ENCODE measurements at regions not wholly inside any gene's neighbourhood (a gene's known extent, or its start where the extent isn't known, plus 50 kb on each side); places are given as distances from the start of the nearest gene placed in this dataset.
A peak's percentile ranks its signal among the peaks of the same experiment; 100 is the strongest.
"Not testable (repeated sequence)": the region's sequence is repeated elsewhere in the genome, so short reads cannot be mapped to it uniquely, and the experiment has no call there.

DNA sequence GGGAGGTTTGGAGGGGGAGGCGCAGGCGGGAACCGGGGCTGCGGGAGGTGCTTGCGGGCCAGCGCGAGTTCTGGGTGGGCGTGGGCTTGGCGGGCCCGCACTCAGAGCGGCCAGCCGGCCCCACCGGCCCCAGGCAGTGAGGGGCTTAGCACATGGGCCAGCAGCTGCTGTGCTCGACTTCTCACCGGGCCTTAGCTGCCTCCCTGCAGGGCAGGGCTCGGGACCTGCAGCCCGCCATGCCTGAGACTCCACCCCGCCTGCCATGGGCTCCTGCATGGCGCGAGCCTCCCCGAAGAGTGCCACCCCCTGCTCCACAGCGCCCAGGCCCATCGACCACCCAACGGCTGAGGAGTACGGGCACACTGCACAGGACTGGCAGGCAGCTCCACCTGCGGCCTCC is 98.6 kb upstream of the IGF1R start:
- H3K27ac ChIP-seq (ENCODE audit: low read depth, low read length), result no peak overlapping the region
- H3K9me3 ChIP-seq (ENCODE audit: control insufficient read depth in 3 of 3, low read length in 3 of 3), result no peaks in the 10 kb centered on the region
- H3K4me1 ChIP-seq (ENCODE audit: control insufficient read depth in 3 of 3, insufficient read depth in 3 of 3, low read length in 3 of 3), result peaks cover 7 to 13% (median 9%) of the 10 kb centered on the region in 3 donors
- H3K9ac ChIP-seq (ENCODE audit: low read depth in 1 of 3, low read length in 3 of 3), result no peak overlapping the region
- peaks cover 4 to 15% (median 15%) of the 10 kb centered on the region in 3 donors for H3K27me3 ChIP-seq (ENCODE audit: control insufficient read depth in 3 of 3, insufficient read depth in 3 of 3, low read length in 3 of 3)
- H3K4me3 ChIP-seq (ENCODE audit: low read length in 3 of 3), result no peak overlapping the region
- no peaks in the 10 kb centered on the region for H3K36me3 ChIP-seq (ENCODE audit: control insufficient read depth in 3 of 3, insufficient read depth in 3 of 3, low read length in 3 of 3)

DNA sequence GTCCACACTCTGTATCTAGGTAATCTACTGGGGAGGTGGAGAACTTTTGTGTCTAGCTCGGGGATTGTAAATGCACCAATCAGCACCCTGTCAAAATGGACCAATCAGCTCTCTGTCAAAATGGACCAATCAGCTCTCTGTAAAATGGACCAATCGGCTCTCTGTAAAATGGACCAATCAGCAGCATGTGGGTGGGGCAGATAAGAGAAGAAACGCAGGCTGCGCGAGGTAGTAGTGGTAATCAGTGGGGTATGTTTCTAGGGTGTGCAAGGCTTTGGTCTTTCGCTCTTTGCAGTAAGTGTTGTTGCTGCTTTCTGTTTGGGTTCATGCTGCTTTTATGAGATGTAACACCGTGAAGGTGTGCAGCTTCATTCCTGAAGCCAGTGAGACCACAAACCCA is 98.0 kb upstream of the IGF1R start:
- H3K36me3 ChIP-seq (ENCODE audit: control insufficient read depth in 3 of 3, insufficient read depth in 3 of 3, low read length in 3 of 3); H3K4me3 ChIP-seq (ENCODE audit: low read length in 3 of 3); H3K9me3 ChIP-seq (ENCODE audit: control insufficient read depth in 3 of 3, low read length in 3 of 3); H3K9ac ChIP-seq (ENCODE audit: low read depth in 1 of 3, low read length in 3 of 3); H3K27ac ChIP-seq (ENCODE audit: low read depth, low read length): not testable (repeated sequence)
- H3K4me1 ChIP-seq (ENCODE audit: control insufficient read depth in 3 of 3, insufficient read depth in 3 of 3, low read length in 3 of 3), result peaks cover 7 to 13% (median 9%) of the 10 kb centered on the region in 3 donors
- peaks cover 4 to 15% (median 15%) of the 10 kb centered on the region in 3 donors for H3K27me3 ChIP-seq (ENCODE audit: control insufficient read depth in 3 of 3, insufficient read depth in 3 of 3, low read length in 3 of 3)

GRCh38 chr15:98551936-98552562 is 96.3 kb upstream of the IGF1R start:
- Histone ChIP-seq H3K27me3 (ENCODE audit: control insufficient read depth in 3 of 3, insufficient read depth in 3 of 3, low read length in 3 of 3) (peaks cover 4 to 15% (median 15%) of the 10 kb centered on the region in 3 donors), H3K4me3 (ENCODE audit: low read length in 3 of 3) (no peak overlapping the region), H3K9ac (ENCODE audit: low read depth in 1 of 3, low read length in 3 of 3) (no peak overlapping the region), H3K4me1 (ENCODE audit: control insufficient read depth in 3 of 3, insufficient read depth in 3 of 3, low read length in 3 of 3) (peaks cover 7 to 13% (median 9%) of the 10 kb centered on the region in 3 donors), H3K9me3 (ENCODE audit: control insufficient read depth in 3 of 3, low read length in 3 of 3) (no peaks in the 10 kb centered on the region), H3K27ac (ENCODE audit: low read depth, low read length) (no peak overlapping the region), H3K36me3 (ENCODE audit: control insufficient read depth in 3 of 3, insufficient read depth in 3 of 3, low read length in 3 of 3) (no peaks in the 10 kb centered on the region)

GRCh38 chr15:98554272-98555172 is 93.8 kb upstream of the IGF1R start:
- H3K9ac ChIP-seq (ENCODE audit: low read depth in 1 of 3, low read length in 3 of 3), result no peak overlapping the region
- H3K4me3 ChIP-seq (ENCODE audit: low read length in 3 of 3), result no peak overlapping the region
- no peaks in the 10 kb centered on the region for H3K36me3 ChIP-seq (ENCODE audit: control insufficient read depth in 3 of 3, insufficient read depth in 3 of 3, low read length in 3 of 3)
- no peaks in the 10 kb centered on the region for H3K9me3 ChIP-seq (ENCODE audit: control insufficient read depth in 3 of 3, low read length in 3 of 3)
- H3K4me1 ChIP-seq (ENCODE audit: control insufficient read depth in 3 of 3, insufficient read depth in 3 of 3, low read length in 3 of 3), result no peaks in the 10 kb centered on the region
- H3K27me3 ChIP-seq (ENCODE audit: control insufficient read depth in 3 of 3, insufficient read depth in 3 of 3, low read length in 3 of 3), result peaks cover 3 to 11% (median 4%) of the 10 kb centered on the region in 3 donors
- no peak overlapping the region for H3K27ac ChIP-seq (ENCODE audit: low read depth, low read length)

DNA sequence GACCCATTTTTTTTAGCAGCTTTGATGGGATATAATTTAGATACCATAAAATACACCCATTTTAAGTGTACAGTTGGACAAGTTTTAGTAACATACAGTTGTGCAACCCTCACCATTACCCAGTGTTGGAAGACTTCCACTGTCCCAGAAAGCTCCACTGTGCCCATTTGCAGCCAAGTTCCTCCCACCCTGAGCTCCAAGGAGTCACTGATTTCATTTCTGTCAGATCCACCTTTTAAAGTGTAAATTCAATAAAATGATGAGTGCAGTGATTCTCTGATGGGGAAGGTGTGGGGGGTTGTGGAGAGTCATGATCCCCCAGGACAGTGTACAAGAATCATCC is 93.2 kb upstream of the IGF1R start:
- Histone ChIP-seq H3K9me3 (ENCODE audit: control insufficient read depth in 3 of 3, low read length in 3 of 3) (no peaks in the 10 kb centered on the region), H3K4me1 (ENCODE audit: control insufficient read depth in 3 of 3, insufficient read depth in 3 of 3, low read length in 3 of 3) (no peaks in the 10 kb centered on the region), H3K9ac (ENCODE audit: low read depth in 1 of 3, low read length in 3 of 3) (no peak overlapping the region), H3K27ac (ENCODE audit: low read depth, low read length) (no peak overlapping the region), H3K36me3 (ENCODE audit: control insufficient read depth in 3 of 3, insufficient read depth in 3 of 3, low read length in 3 of 3) (no peaks in the 10 kb centered on the region), H3K27me3 (ENCODE audit: control insufficient read depth in 3 of 3, insufficient read depth in 3 of 3, low read length in 3 of 3) (peaks cover 3 to 11% (median 4%) of the 10 kb centered on the region in 3 donors), H3K4me3 (ENCODE audit: low read length in 3 of 3) (no peak overlapping the region)

DNA sequence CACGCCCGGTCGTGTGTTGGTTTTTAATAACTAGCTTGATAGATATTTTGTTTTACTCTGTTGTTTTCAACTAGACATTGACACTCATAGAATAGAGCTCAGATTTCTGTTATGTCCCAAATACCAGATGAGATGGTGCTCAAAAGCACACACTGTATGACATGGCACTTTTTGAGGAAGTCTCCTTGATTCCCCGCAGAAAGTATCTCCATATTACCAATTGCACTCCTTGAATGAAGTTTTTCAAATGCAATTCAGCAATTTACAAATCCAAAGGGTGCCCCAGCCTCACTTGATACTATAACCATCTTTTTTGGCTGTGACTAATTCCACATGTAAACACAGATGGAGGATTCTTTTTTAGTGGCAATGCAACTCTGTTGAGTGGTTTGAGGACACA is 92.0 kb upstream of the IGF1R start:
- Histone ChIP-seq H3K27me3 (ENCODE audit: control insufficient read depth in 3 of 3, insufficient read depth in 3 of 3, low read length in 3 of 3) (peaks cover 2 to 10% (median 3%) of the 10 kb centered on the region in 3 donors), H3K27ac (ENCODE audit: low read depth, low read length) (no peak overlapping the region), H3K36me3 (ENCODE audit: control insufficient read depth in 3 of 3, insufficient read depth in 3 of 3, low read length in 3 of 3) (no peaks in the 10 kb centered on the region), H3K9me3 (ENCODE audit: control insufficient read depth in 3 of 3, low read length in 3 of 3) (no peaks in the 10 kb centered on the region), H3K4me3 (ENCODE audit: low read length in 3 of 3) (no peak overlapping the region), H3K9ac (ENCODE audit: low read depth in 1 of 3, low read length in 3 of 3) (no peak overlapping the region), H3K4me1 (ENCODE audit: control insufficient read depth in 3 of 3, insufficient read depth in 3 of 3, low read length in 3 of 3) (no peaks in the 10 kb centered on the region)

- no peaks in the 10 kb centered on the region for H3K36me3 ChIP-seq (ENCODE audit: control insufficient read depth in 3 of 3, insufficient read depth in 3 of 3, low read length in 3 of 3)
- no peak overlapping the region for H3K9ac ChIP-seq (ENCODE audit: low read depth in 1 of 3, low read length in 3 of 3)
- no peak overlapping the region for H3K4me3 ChIP-seq (ENCODE audit: low read length in 3 of 3)
- no peaks in the 10 kb centered on the region for H3K9me3 ChIP-seq (ENCODE audit: control insufficient read depth in 3 of 3, low read length in 3 of 3)
- H3K4me1 ChIP-seq (ENCODE audit: control insufficient read depth in 3 of 3, insufficient read depth in 3 of 3, low read length in 3 of 3), result no peaks in the 10 kb centered on the region
- H3K27me3 ChIP-seq (ENCODE audit: control insufficient read depth in 3 of 3, insufficient read depth in 3 of 3, low read length in 3 of 3), result peaks cover under 1 to 9% (median 3%) of the 10 kb centered on the region in 3 donors
- no peak overlapping the region for H3K27ac ChIP-seq (ENCODE audit: low read depth, low read length)
Observed at GRCh38 chr15:98560338-98560737, 88.0 kb upstream of the IGF1R start.

GRCh38 chr15:98561169-98561941 is 87.0 kb upstream of the IGF1R start:
- no peak overlapping the region for H3K9ac ChIP-seq (ENCODE audit: low read depth in 1 of 3, low read length in 3 of 3)
- H3K4me1 ChIP-seq (ENCODE audit: control insufficient read depth in 3 of 3, insufficient read depth in 3 of 3, low read length in 3 of 3), result no peaks in the 10 kb centered on the region
- H3K27me3 ChIP-seq (ENCODE audit: control insufficient read depth in 3 of 3, insufficient read depth in 3 of 3, low read length in 3 of 3), result peaks cover 3 to 9% (median 5%) of the 10 kb centered on the region in 3 donors

GRCh38 chr15:98562331-98562937 is 85.9 kb upstream of the IGF1R start:
- Histone ChIP-seq H3K4me3 (ENCODE audit: low read length in 3 of 3) (no peak overlapping the region), H3K36me3 (ENCODE audit: control insufficient read depth in 3 of 3, insufficient read depth in 3 of 3, low read length in 3 of 3) (no peaks in the 10 kb centered on the region), H3K9ac (ENCODE audit: low read depth in 1 of 3, low read length in 3 of 3) (peak overlapping the region in 1 of 3 donors; percentile 8), H3K9me3 (ENCODE audit: control insufficient read depth in 3 of 3, low read length in 3 of 3) (no peaks in the 10 kb centered on the region), H3K27ac (ENCODE audit: low read depth, low read length) (no peak overlapping the region), H3K27me3 (ENCODE audit: control insufficient read depth in 3 of 3, insufficient read depth in 3 of 3, low read length in 3 of 3) (peaks cover 3 to 9% (median 5%) of the 10 kb centered on the region in 3 donors), H3K4me1 (ENCODE audit: control insufficient read depth in 3 of 3, insufficient read depth in 3 of 3, low read length in 3 of 3) (no peaks in the 10 kb centered on the region)

More at GRCh38 chr15:98561169-98561941, 87.0 kb upstream of the IGF1R start:
- no peak overlapping the region for H3K27ac ChIP-seq (ENCODE audit: low read depth, low read length)
- H3K4me3 ChIP-seq (ENCODE audit: low read length in 3 of 3), result no peak overlapping the region
- no peaks in the 10 kb centered on the region for H3K9me3 ChIP-seq (ENCODE audit: control insufficient read depth in 3 of 3, low read length in 3 of 3)
- H3K36me3 ChIP-seq (ENCODE audit: control insufficient read depth in 3 of 3, insufficient read depth in 3 of 3, low read length in 3 of 3), result no peaks in the 10 kb centered on the region
